K562 (cell line): ENCODE measurements at regions not wholly inside any gene's neighbourhood (a gene's known extent, or its start where the extent isn't known, plus 50 kb on each side); places are given as distances from the start of the nearest gene placed in this dataset.

Experiments used
- HDAC8 ChIP-seq: fragments of 450-650 bp; IDR thresholded peaks from 2 replicates; pipeline ENCODE4 v1.6.1; 2016; ENCODE audit warnings: mild to moderate bottlenecking, missing genetic modification characterization, moderate library complexity, missing compliant biosample characterization
- RBM39 ChIP-seq: fragments of 200-400 bp; formaldehyde crosslinking; optimal IDR thresholded peaks from 2 replicates; pipeline ENCODE3; 2018; ENCODE audit warnings: low read depth, low read length
- RNF2 ChIP-seq: sonication (generic); IDR thresholded peaks from 2 replicates; pipeline ENCODE4 v1.6.1; 2016
- ZNF124 ChIP-seq: sonication (generic); formaldehyde crosslinking; IDR thresholded peaks from 2 replicates; pipeline ENCODE4 v1.8.1; 2022; ENCODE audit warnings: missing genetic modification reagents
- TF ChIP-seq, protein P1 (sequence below): fragments of 450-650 bp; IDR thresholded peaks from 2 replicates; pipeline ENCODE4 v1.6.1; 2016; ENCODE audit warnings: mild to moderate bottlenecking
- TF ChIP-seq, protein P2 (sequence below), 2 experiments: fragments of 250-450 bp in 1 of 2; fragments of 450-650 bp in 1 of 2; sonication (Bioruptor Pico) in 1 of 2; IDR thresholded peaks; 2 replicates each; pipeline versions ENCODE4 v1.6.1 to v1.8.0; 2016 to 2021; ENCODE audit warnings: mild to moderate bottlenecking in 2 of 2, moderate library complexity in 2 of 2, missing compliant biosample characterization in 1 of 2, missing genetic modification characterization in 1 of 2
- TF ChIP-seq, protein P3 (sequence below): conservative IDR thresholded peaks from 2 replicates; pipeline ENCODE4 v1.6.1; 2011; ENCODE audit warnings: low read depth, mild to moderate bottlenecking, low read length; ENCODE audit not compliant: control insufficient read depth

- TF ChIP-seq, protein P1, sequence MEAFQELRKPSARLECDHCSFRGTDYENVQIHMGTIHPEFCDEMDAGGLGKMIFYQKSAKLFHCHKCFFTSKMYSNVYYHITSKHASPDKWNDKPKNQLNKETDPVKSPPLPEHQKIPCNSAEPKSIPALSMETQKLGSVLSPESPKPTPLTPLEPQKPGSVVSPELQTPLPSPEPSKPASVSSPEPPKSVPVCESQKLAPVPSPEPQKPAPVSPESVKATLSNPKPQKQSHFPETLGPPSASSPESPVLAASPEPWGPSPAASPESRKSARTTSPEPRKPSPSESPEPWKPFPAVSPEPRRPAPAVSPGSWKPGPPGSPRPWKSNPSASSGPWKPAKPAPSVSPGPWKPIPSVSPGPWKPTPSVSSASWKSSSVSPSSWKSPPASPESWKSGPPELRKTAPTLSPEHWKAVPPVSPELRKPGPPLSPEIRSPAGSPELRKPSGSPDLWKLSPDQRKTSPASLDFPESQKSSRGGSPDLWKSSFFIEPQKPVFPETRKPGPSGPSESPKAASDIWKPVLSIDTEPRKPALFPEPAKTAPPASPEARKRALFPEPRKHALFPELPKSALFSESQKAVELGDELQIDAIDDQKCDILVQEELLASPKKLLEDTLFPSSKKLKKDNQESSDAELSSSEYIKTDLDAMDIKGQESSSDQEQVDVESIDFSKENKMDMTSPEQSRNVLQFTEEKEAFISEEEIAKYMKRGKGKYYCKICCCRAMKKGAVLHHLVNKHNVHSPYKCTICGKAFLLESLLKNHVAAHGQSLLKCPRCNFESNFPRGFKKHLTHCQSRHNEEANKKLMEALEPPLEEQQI: no peak
- TF ChIP-seq, protein P2, sequence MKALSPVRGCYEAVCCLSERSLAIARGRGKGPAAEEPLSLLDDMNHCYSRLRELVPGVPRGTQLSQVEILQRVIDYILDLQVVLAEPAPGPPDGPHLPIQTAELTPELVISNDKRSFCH (CRISPR knock-in tag; IDR thresholded peaks at IDR 0.05): no peak
- TF ChIP-seq, protein P2 (tag; IDR thresholded peaks at IDR 0.05): no peak
- TF ChIP-seq RNF2 (no peak), ZNF124 (no peak), HDAC8 (tag) (no peak), RBM39 (no peak)
- TF ChIP-seq, protein P3, sequence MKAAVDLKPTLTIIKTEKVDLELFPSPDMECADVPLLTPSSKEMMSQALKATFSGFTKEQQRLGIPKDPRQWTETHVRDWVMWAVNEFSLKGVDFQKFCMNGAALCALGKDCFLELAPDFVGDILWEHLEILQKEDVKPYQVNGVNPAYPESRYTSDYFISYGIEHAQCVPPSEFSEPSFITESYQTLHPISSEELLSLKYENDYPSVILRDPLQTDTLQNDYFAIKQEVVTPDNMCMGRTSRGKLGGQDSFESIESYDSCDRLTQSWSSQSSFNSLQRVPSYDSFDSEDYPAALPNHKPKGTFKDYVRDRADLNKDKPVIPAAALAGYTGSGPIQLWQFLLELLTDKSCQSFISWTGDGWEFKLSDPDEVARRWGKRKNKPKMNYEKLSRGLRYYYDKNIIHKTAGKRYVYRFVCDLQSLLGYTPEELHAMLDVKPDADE: no peak
- TF ChIP-seq, all 486 proteins: peak for 0
Measured at GRCh38 chr15:101559952-101560351, 70.4 kb upstream of the PCSK6 start (continued).
